ENCODE measurements at regions not wholly inside any gene's neighbourhood (a gene's known extent, or its start where the extent isn't known, plus 50 kb on each side); places are given as distances from the start of the nearest gene placed in this dataset.

- no peak for DNase-seq
These were observed 61.7 kb downstream of the KCNJ2 start for GRCh38 chr17:70230850-70231640.

- no peak for DNase-seq
These were observed 63.1 kb downstream of the KCNJ2 start for GRCh38 chr17:70232466-70232865.

DNA sequence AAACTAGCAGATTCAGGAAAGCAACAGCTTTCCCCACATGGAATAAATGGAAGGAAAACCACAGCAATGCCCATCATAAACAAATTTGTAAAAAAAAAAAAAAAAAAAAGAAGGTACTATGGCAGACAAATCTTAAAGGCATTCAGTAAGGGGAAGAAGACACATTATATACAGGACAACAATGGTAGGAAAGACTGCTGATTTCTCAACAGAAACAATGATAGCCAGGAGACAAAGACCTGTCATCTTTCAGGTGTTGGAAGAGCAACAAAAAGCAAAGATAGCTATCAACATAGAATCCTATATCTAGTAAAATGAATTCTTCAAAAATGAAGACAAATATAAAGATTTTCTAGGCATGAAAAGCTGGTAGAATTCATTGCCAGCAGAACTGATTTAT is 65.9 kb downstream of the KCNJ2 start:
- DNase-seq: no peak

DNA sequence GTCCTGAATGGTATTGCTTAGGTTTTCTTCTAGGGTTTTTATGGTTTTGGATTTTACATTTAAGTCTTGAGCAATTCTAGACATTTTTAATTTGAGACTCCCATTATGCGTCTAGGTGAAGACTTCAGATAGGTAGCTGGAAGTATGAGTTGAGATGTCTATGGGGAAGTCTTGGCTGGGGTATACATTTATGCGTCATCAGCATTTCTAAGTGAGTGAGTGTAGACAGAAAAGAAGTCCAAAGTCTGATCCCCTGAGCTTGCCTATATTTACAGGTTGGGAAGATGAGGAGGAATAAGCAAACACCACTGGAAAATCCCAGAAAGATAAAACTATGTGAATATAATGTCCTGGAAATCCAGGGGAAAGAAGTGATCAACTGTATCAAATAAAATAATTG is 68.9 kb downstream of the KCNJ2 start:
- no peak for DNase-seq

GRCh38 chr17:70238646-70239045 is 69.3 kb downstream of the KCNJ2 start:
- DNase-seq: no peak

DNA sequence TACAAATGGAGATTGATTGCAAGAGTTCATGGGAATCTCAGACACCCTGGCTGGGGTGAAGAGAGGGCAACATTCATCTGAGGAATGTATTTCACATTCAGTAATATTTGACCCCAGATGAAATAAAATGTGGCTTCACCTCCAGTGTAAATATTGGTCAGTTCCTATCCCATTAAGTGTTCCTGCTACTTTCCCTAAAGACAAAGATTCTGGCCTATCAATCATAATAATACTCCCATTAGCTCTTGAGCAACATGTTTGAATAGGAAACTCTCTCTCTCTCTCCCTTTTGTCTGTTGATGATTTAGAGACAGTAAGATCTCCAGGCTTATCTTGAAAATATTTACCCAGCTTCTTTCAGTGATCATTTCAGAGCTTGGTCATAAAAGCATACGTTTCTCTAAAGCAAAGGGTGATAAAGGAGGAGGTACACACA is 70.1 kb downstream of the KCNJ2 start:
- no peak for DNase-seq

DNA sequence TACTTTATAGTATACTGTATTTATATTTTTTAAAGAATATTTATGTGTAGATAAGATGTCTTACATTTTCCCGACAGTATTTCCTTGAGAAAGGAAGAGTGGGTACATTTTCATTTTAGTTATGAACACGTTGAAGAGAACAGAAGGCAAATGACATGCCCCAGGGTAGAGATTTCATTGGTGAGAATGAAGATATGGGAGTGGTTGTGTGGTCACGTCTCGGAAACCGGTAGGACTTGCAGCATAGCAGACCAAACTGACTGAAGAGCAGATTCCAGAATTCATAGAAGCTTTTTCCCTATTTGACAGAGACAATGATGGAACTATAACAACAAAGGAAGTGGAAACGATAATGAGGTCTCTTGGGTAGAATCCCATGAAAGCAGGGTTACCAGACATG is 71.7 kb downstream of the KCNJ2 start:
- DNase-seq: no peak

DNA sequence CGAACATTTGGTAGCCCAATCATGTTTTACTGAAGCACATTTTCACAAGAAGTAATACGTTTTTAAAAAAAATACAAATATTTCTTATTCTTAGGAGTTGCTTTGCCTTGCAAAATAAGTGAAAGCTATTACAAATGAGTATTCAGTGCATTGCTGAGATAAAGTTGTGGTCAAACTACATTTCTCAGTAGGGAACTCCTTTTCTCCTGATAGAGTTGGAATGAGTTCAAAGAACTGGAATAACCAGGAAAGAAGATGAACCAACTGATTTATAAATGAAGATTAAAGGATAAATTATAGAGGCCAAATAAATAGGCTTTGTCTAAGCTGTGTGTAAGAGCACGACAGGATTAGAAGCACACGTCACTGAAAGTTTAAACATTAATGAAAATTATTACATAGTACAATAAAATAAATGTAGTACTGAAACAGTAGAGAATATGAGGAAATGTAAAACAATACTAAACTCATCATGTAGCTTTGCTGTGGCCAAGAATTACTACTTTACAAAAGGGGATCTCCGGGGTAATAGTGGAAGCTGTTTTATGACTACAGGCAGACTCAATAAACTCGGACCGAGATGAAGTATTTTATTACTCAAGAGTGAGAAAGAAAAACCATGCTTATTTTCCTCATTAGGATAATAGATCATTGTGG is 73.6 kb downstream of the KCNJ2 start:
- no peak for DNase-seq

DNA sequence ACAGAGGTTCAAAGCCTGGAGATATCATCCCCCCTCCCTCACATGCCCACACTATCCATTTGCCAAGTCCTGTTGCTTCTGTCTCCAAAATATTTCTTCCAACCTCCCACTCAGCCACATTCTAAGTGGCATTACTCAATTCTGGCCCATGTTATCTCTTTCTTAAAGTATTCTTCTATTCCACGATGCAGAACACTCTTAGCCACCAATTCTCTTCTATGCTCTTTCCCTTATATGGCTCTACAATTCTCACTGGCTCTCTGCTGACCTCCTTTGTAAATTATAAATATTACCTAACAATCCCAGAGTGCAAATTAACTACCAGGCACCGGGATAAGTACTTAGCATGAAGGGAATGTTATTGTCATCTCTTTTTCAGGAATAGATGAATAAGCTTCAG is 82.4 kb downstream of the KCNJ2 start:
- DNase-seq: no peak

GRCh38 chr17:70254735-70255460 is 85.6 kb downstream of the KCNJ2 start:
- DNase-seq: no peak

- DNase-seq: no peak
These were observed 87.4 kb downstream of the KCNJ2 start for GRCh38 chr17:70256751-70257150.

DNA sequence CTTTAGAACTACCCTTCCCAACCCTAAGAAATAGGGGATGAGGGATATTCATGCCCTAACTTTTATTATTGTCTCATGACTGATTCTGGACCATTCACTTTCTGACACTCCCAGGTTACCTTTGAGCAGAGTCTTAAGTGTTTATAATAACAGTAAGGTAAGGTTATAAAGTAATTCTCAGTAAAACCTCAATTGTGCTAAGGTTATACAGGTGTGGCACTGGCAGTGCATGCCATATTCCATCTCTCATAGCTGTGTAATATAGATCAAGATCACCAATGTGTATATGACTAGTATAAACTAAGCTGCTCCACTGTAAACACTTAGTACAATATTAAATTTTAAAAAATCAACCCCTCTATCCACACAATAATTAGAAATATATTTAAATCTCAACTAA is 89.1 kb downstream of the KCNJ2 start:
- DNase-seq: no peak

GRCh38 chr17:70259400-70259799 is 90.1 kb downstream of the KCNJ2 start:
- DNase-seq: no peak

- DNase-seq: no peak
These were observed 91.8 kb downstream of the KCNJ2 start for GRCh38 chr17:70261170-70261569.

DNA sequence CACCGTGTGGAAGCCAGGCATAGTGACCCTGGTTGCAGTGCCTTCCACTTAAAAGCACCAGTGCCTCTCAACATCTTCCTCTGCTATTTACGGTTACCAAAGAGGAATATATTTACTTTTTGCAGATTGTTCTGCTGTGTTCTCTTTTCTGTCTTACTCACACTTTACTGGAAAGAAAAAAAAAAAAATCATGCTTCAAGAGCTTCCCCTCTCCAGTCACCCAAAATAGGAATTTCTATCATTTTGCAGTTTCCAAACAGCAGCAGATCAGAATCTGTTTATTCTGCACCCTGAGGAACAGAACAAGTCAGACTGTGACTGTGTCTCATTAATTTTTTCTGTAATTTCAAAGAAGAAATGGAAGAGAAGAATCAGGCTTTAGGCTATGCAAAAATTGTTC is 96.1 kb downstream of the KCNJ2 start:
- no peak for DNase-seq

- DNase-seq: no peak
These were observed 97.1 kb downstream of the KCNJ2 start for GRCh38 chr17:70266394-70266793.

GRCh38 chr17:70268383-70268782 is 99.1 kb downstream of the KCNJ2 start:
- DNase-seq: no peak

DNA sequence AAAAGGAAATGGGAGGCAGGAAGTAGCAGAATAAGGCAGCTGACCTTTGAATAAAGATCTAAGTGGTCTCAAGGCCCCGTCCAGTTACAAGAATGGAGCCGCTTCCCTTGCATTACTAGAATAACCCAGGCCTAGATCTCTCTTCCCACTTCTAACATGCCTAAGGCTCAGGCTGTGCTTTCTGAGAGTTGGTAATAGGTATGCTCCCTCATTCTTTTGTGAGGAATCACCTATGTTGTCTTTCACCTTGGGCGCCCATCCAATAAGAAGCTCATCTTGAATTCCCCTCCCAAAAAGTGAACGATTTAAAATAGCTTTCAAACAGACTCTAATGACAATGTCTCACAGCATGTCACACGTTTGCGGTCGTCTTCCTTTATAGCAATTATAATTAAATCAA is 101.2 kb downstream of the KCNJ2 start:
- DNase-seq: no peak

DNA sequence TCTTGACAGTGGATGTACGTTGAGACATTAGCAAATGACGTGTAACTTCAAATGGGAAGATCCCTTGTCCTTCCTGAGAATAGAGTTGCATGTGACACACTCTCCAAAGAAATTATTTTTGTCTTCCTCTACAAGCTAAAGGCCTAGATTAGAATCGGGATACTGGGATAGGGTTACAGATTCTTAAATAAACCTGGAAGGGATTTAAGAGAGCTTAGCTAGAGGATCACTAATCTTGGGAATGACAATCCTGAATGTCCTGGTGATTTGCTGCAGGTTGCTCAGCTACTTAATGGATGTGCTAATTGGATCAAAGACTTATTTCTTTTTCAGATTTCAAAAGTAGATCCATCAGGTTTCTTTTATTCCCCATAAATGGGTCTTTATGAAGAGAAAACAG is 101.9 kb downstream of the KCNJ2 start:
- no peak for DNase-seq

GRCh38 chr17:70271672-70272071 is 102.3 kb downstream of the KCNJ2 start:
- no peak for DNase-seq

DNA sequence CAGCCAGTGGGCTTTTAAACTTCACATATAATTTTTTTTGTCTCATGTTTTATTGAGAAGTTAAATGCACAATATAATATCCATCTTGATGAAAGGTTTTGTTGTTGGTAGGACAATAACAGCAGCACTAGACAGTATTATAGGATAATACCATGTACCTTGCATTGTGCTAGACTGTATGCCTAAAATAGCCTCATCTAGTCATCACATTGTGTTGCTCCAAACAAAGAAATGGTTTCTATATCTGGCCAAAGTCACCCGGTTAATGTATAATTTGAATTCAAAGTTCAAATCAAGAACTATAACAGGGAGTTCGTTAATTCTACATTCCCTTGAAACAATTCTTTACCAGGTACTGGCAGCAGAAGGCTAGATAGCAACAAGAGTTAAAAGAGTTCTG is 104.9 kb downstream of the KCNJ2 start:
- DNase-seq: no peak

- DNase-seq: no peak
These were observed 107.6 kb downstream of the KCNJ2 start for GRCh38 chr17:70276906-70277305.

DNA sequence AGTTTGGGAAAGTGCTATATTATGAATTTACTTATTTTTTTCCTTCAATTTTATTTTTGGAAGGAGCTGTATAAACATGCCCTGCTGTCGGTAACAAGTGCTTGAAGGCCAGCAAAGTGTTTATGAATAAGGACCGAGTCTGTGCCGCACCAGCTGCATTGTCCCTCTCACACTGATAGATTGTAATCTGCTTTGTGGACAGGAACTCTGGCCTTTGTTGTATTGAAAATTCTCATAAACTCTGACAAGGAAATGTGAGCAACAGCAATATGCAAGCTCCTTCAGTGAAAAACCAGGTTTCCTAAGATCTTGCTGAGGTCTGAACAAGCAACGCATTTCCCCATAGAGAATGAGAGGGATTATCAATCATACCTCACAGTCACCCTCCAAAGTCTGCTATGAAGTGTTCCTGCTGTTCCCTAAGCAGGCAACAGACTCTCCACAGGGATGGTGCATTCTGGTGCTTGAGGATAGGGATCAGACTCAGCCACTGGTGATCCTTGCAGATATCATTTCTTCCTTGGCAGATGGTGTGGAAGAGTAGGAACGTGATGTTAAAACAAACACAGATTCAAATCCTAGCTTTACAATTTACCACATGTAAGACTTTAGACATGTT is 109.6 kb downstream of the KCNJ2 start:
- DNase-seq: no peak

DNA sequence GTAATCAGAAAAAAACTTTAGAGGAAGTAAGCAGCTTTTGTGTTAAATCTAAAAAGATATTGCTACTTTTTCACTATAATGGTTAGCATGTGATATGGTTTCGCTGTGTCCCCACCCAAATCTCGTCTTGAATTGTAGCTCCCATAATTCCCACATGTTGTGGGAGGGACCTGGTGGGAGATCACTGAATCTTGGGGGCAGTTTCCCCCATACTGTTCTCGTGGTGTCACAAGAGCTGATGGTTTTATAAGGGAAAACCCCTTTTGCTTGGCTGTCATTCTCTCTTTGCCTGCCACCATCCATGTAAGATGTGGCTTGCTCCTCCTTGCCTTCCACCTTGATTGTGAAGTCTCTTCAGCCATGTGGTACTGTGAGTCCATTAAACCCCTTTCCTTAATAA is 117.1 kb downstream of the KCNJ2 start:
- DNase-seq: no peak
